ENCODE measurements at regions not wholly inside any gene's neighbourhood (a gene's known extent, or its start where the extent isn't known, plus 50 kb on each side); places are given as distances from the start of the nearest gene placed in this dataset.

DNA sequence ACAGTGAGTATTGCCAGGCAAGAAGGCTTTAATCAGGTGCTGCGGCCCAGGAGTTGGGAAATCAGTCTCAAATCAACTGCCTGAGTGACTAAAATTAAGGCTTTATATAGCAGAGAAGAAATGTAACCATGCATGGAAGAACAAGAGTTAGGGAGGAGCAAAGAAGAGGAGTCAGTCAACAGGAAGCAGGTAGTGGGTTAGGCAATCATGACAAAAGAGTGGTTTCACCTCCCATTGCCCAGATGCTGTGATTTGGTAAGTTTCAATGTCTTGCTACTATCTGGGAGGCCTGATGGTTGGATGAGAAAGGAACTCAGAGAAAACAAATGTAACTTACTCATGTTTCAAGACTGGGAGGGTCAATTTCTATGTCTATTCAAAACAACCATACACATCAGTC, 998.3 kb downstream of the GATA3 start:
- TF ChIP-seq, protein P1, sequence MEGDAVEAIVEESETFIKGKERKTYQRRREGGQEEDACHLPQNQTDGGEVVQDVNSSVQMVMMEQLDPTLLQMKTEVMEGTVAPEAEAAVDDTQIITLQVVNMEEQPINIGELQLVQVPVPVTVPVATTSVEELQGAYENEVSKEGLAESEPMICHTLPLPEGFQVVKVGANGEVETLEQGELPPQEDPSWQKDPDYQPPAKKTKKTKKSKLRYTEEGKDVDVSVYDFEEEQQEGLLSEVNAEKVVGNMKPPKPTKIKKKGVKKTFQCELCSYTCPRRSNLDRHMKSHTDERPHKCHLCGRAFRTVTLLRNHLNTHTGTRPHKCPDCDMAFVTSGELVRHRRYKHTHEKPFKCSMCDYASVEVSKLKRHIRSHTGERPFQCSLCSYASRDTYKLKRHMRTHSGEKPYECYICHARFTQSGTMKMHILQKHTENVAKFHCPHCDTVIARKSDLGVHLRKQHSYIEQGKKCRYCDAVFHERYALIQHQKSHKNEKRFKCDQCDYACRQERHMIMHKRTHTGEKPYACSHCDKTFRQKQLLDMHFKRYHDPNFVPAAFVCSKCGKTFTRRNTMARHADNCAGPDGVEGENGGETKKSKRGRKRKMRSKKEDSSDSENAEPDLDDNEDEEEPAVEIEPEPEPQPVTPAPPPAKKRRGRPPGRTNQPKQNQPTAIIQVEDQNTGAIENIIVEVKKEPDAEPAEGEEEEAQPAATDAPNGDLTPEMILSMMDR (IDR thresholded peaks at IDR 0.05; ENCODE audit: poor library complexity) = no peak
- TF ChIP-seq EZH2 (IDR thresholded peaks at IDR 0.05; ENCODE audit: borderline replicate concordance) = no peak
- no peak for TF ChIP-seq EZH2phosphoT487 (IDR thresholded peaks at IDR 0.05; ENCODE audit: low read depth, severe bottlenecking, unreplicated experiment)
